ENCODE measurements at regions not wholly inside any gene's neighbourhood (a gene's known extent, or its start where the extent isn't known, plus 50 kb on each side); places are given as distances from the start of the nearest gene placed in this dataset.
"Not testable (repeated sequence)": the region's sequence is repeated elsewhere in the genome, so short reads cannot be mapped to it uniquely, and the experiment has no call there.

DNA sequence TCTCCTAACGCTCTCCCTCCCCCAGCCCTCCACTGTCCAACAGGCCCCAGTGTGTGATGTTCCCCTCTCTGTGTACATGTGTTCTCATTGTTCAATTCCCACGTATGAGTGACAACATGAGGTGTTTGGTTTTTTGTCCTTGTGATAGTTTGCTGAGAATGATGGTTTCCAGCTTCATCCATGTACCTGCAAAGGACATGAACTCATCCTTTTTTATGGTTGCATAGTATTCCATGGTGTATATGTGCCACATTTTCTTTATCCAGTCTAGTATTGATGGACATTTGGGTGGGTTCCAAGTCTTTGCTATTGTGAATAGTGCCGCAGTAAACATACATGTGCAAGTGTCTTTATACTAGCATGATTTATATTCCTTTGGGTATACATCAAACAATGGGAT lies 347.4 kb downstream of the MAGEE1 start:
- DNase-seq, result not testable (repeated sequence)

DNA sequence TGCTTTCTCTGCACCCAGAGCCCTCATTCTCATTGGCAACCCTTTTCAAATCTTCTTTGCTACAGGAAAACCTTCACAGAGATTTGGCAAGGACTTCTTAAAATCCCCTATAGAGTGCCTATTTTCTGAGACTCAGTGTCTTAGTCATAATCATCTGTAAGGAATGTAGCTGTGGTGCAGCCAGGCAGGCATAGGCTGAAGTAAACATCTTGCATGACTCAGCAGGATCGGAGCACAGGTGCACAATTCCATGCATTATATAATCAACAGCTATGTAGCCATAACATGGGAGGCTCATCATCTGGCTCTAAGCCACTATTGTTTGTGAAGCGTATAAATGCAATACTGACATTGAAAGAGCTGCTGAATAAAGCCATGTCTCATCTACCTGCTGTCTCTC lies 368.8 kb downstream of the MAGEE1 start:
- DNase-seq, result no peak

DNA sequence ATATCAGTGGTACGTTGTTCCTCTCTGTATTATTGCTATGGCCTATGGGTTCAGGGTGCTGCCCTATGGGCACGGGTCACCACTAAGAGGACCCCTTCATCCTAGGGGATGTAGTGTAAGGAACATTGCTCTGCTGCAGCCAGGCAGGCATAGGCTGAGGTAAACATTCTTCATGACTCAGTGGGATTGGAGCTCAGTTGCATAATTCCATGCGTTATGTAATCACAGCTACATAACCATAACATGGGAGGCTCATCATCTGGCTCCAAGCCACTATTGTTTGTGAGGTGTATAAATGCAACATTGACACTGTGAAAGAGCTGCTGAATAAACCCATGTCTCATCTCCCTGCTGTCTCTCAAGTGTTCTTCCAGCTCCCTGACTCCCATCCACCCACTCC lies 375.2 kb downstream of the MAGEE1 start:
- DNase-seq, result no peak

DNA sequence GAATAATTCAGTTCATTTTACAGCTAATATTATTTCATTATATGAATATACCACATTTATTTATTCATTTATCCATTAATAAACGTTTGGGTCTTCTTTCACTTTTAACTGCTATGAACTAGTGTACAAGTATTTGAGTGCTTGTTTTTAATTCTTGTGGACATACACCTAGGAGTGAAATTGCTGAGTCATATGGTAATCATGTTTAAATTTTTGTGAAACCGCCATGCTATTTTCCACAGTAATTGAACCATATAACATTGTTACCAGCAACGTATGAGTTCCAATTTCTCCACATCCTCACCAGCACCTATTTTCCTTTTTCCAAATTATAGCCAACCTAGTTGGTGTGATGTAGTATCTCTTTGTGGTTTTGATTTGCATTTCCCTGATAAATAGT lies 388.2 kb downstream of the MAGEE1 start:
- DNase-seq, result no peak

- DNase-seq, result not testable (repeated sequence)
Observed at GRCh38 chrX:76817279-76817678, 389.8 kb downstream of the MAGEE1 start.

GRCh38 chrX:76821276-76821675 lies 393.8 kb downstream of the MAGEE1 start:
- DNase-seq, result no peak

- DNase-seq, result no peak
Observed at GRCh38 chrX:76827672-76828071, 400.2 kb downstream of the MAGEE1 start.

DNA sequence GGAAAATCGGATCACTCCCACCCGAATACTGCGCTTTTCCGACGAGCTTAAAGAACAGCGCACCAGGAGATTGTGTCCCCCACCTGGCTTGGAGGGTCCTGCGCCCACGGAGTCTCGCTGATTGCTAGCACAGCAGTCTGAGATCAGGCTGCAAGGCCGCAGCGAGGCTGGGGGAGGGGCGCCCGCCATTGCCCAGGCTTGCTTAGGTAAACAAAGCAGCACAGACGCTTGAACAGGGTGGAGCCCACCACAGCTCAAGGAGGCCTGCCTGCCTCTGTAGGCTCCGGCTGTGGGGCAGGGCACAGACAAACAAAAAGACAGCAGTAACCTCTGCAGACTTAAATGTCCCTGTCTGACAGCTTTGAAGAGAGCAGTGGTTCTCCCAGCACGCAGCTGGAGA lies 413.4 kb downstream of the MAGEE1 start:
- DNase-seq, result not testable (repeated sequence)

DNA sequence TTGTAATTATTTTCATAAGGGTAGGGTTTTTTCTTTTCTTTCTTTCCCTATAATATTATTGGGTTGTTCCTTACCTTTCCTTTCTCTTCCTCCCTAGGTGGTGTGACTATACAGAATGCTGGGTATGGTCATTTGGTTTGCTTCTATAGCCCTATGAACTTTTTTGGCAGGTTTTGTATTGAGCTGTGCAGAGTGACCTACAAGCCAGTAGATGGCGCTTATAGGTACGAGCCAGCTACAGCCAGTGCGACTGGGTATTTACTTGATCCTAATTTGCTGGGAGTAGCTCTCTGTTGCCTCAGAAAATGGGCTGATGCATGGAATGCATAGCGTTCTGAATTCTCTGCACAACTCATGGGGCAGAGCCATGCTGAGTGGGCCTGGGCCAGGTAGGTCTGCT lies 423.3 kb downstream of the MAGEE1 start:
- no peak for DNase-seq

- DNase-seq, result no peak
Observed at GRCh38 chrX:76862509-76862908, 435.0 kb downstream of the MAGEE1 start.

- no peak for DNase-seq
Observed at GRCh38 chrX:76893930-76894329, 466.4 kb downstream of the MAGEE1 start.

- DNase-seq, result no peak
Observed at GRCh38 chrX:76915836-76916235, 488.3 kb downstream of the MAGEE1 start.

DNA sequence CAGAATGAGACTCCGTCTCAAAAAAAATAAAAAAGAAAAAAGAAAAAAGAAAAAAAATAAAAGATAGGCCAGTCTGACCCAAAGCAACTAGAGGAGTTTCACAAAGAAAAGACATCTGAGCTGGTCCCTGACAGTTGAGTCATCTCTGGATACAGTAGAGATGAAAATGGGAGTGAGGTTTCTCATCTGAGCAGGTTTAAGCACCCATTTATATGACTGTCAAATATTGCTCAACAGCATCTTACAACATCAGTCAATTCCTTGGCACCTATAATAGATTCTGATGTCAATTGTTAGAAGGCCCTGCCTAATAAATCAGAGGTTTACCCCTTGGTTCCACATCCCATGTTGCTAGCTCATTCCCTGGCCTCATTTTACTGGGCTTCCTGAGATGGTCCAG lies 490.5 kb downstream of the MAGEE1 start:
- DNase-seq, result no peak

DNA sequence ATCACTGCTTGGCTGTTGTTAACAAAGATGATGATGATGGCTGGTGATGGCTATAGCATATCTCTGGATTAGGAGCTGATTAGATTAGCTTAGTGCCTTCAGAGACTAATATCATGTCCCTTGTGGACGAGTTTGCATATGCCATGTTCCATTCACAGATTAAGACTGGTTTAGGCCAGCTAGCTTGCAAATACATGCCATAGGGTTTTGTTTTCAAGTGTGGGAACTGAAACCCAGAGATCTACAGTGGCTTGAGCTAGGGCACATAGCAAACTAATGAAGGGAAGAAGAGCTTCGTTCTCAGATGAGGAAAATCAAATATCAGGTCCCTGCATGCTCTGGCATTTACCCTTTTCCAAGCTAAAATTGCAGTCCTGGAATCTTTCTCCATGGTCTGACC lies 492.3 kb downstream of the MAGEE1 start:
- DNase-seq, result no peak

DNA sequence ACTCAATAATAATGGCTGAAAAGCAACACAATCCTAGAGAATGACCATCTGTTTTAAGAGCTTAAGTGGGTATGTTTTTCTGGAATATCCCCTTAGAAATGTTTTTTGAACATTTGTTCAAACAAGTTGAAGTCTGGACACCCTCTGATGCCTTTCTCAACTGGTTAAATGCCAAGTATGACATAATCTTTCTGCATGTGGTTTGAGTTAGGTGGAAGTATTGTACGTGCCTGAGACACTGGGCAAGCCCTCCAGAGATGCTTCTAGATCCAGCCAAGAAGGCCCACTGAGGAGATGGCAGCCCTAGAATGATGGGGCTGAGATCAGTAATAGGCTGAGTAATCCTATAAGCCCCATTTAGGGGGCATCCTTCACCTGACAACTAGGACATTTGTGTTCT lies 493.1 kb downstream of the MAGEE1 start:
- DNase-seq, result no peak

DNA sequence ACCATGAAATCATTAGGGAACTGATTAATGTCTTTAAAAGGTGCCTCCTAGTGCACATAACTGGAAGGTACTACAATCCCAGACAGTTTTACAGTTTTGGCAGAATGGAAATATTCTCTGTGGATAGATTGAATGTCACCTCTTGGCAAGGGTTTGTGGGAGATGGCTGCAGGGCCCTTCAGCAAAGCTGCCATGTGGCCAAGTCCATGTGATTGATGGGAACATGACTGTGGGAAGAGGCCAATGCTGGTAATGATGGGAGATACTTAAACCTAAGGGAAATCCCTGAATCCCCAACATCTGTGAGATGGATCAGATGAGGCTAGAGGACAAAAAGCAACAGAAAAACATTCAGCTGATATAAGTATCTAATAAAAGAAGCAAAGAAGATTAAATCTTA lies 493.7 kb downstream of the MAGEE1 start:
- DNase-seq, result no peak

DNA sequence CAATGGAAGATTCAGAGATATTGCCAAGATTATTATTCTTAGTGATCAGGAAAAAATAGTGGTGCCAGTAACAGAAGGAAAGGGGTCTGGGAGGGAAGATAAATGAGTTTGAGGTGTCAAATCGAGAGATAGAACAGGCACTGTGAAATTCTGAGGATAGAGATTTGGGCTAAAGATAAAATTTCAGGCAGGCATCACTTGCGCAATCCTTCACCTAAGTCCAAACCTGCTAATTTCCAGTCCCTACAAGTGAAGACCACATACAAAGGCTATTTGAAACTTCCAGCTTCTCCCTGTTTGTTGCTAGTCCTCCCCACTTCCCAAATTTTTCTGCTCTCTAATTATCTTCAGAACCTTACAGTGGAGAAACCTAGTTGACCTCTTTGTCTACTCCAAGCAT lies 494.6 kb downstream of the MAGEE1 start:
- DNase-seq, result no peak

DNA sequence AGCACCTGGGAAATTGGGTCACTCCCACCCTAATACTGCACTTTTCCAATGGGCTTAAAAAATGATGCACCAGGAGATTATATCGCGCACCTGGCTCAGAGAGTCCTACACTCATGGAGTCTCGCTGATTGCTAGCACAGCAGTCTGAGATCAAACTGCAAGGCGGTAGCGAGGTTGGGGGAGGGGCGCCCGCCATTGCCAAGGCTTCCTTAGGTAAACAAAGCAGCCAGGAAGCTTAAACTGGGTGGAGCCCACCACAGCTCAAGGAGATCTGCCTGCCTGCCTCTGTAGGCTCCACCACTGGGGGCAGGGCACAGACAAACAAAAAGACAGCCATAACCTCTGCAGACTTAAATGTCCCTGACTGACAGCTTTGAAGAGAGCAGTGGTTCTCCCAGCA lies 497.1 kb downstream of the MAGEE1 start:
- not testable (repeated sequence) for DNase-seq

DNA sequence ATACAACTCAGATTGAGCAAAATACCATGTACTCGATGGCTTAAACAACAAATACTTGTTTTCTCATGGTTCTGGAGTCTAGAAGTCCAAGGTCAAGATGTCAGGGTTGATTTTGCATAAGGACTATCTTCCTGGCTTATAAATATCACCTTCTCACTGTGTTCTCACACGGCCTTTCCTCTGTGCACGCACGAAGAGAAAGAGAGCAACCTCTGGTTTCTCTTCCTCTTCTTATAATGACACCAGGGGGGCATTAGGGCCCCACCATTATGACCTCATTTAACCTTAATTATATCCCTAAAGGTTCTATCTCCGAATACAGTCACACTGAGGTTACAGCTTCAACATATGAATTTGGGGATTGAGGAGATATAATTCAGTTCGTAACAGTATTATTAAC lies 504.0 kb downstream of the MAGEE1 start:
- no peak for DNase-seq

GRCh38 chrX:76957485-76957884 lies 489.7 kb upstream of the FGF16 start:
- no peak for DNase-seq

- no peak for DNase-seq
Observed at GRCh38 chrX:76971393-76972376, 475.5 kb upstream of the FGF16 start.

DNA sequence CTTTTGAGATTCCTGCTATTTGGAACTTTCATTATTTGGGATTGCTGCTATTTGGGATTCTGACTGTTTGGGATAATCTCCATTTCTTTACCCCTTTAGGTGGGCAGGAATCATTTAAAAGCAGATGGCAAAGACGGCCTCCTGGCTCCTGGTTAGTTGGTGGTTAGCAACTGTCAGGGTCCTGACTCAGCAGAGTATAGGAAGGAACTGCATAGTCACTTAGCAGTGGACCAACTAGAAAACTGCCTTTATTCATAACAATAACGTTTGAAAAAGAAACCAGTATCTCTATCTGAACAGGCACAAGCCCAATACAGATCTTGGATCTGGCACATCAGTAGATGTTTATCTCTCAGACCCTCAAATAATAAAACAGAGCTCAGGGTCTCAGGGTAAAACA lies 469.7 kb upstream of the FGF16 start:
- no peak for DNase-seq

DNA sequence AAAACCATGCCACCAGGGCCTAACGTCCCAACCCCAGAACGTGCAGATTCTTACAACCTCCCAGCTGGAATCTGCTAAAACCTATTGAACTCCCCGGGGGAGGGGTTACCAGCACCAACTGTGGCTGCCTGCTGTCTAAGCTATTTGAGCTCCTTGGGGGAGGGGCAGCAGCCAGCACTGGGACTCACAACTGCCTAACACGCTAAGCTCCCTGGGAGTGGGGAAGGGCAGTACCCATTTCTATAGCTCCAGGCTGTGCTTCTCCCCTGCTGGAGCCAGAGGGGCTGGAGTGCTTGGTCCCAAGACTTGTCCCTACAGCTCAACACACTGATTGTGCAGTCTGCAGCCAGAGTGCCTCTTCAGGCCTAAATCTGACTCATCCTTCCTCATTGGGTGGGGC lies 459.8 kb upstream of the FGF16 start:
- DNase-seq, result no peak

DNA sequence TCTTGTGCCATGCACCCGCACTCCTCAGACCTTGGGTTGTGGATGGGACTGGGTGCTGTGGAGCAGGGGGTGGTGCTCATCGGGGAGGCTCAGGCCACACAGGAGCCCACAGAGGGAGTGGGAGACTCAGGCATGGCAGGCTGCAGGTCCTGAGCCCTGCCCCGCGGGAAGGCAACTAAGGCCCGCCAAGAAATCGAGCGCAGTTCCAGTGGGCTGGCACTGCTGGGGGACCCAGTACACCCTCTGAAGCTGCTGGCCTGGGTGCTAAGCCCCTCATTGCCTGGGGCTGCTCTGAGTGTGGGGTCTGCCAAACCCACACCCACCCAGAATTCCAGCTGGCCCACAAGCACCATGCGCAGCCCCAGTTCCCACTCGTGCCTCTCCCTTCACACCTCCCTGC lies 450.5 kb upstream of the FGF16 start:
- DNase-seq, result no peak

DNA sequence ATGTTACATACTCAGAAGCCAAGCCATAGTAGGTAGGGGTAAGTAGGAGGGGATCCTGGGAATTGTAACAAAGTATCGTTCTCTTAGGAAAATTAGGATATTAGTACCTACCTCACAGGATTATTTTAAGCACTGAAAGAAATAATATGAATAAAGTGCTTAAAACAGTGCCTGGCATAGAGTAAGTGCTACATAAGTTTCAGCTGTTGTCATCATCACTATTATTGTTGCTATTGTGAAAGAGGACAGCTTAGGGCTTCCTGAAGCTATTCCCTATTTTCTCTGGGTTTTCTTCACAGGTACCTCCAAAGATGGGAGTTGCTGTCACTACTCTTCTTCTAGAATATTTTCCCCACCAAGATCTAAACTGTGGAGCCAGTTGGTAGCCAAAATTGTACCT lies 443.7 kb upstream of the FGF16 start:
- no peak for DNase-seq
